ENCODE measurements at regions not wholly inside any gene's neighbourhood (a gene's known extent, or its start where the extent isn't known, plus 50 kb on each side); places are given as distances from the start of the nearest gene placed in this dataset.

GRCh38 chr12:91591639-91591987 is 409.0 kb upstream of the DCN start:
- H3K9me3 ChIP-seq, result no peaks in the 10 kb centered on the region
- 100% methylated on average over 1 of the region's 1 CpG for WGBS

DNA sequence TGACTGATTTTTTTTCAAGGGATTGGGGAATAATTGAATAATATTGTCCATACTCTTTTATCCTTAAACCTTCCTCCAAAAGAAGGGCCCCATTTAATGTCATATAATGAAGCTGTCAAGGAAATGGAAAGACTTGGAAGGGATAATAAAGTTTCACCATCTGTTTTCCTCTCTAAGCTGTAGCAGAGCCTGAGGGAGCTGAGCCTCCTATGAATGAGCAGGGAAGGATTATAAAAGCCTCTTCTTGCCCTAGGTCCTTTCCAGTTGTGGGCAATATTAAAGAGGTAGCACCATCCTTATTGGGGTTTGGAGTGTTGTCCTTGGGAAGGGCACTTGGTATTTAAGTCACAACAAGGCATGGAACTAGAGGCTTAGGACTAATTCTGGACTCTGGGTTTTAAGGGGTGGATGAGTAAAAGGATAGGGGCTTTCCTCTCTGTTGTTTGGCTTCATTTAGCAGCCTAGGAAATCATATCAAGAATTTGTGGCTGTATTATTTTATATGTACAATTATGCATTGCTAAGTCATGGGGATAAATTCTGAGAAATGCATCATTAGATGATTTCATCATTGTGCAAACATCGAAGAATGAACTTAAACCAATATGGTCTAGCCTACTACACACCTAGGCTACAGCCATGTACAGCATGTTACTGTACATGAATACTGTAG is 408.5 kb upstream of the DCN start:
- Histone ChIP-seq H3K27ac (no peak overlapping the region), H3K4me3 (no peak overlapping the region), H3K36me3 (no peaks in the 10 kb centered on the region), H3K9me3 (no peaks in the 10 kb centered on the region), H3K4me1 (replicated peaks) (no peaks in the 10 kb centered on the region), H3K27me3 (replicated peaks; ENCODE audit: insufficient read depth) (no peaks in the 10 kb centered on the region)
- no peak for DNase-seq (ENCODE audit: low spot score)
- intact Hi-C loops (cut with DNase I), result no loop called here
- WGBS, result 89% methylated on average over 1 of the region's 1 CpG
- no peak for TF ChIP-seq POLR2AphosphoS5 (IDR thresholded peaks at IDR 0.05)
- TF ChIP-seq POLR2A (IDR thresholded peaks at IDR 0.05), result no peak
- TF ChIP-seq CTCF (IDR thresholded peaks at IDR 0.05), result no peak

More at GRCh38 chr12:91591639-91591987, 409.0 kb upstream of the DCN start:
- Histone ChIP-seq H3K36me3 (no peaks in the 10 kb centered on the region), H3K27ac (no peak overlapping the region), H3K4me1 (replicated peaks) (no peaks in the 10 kb centered on the region), H3K4me3 (no peak overlapping the region), H3K27me3 (replicated peaks; ENCODE audit: insufficient read depth) (no peaks in the 10 kb centered on the region)
- intact Hi-C loops (cut with DNase I), result no loop called here
- TF ChIP-seq POLR2A (IDR thresholded peaks at IDR 0.05), result no peak
- TF ChIP-seq CTCF (IDR thresholded peaks at IDR 0.05), result no peak
- TF ChIP-seq POLR2AphosphoS5 (IDR thresholded peaks at IDR 0.05), result no peak
- no peak for DNase-seq (ENCODE audit: low spot score)

DNA sequence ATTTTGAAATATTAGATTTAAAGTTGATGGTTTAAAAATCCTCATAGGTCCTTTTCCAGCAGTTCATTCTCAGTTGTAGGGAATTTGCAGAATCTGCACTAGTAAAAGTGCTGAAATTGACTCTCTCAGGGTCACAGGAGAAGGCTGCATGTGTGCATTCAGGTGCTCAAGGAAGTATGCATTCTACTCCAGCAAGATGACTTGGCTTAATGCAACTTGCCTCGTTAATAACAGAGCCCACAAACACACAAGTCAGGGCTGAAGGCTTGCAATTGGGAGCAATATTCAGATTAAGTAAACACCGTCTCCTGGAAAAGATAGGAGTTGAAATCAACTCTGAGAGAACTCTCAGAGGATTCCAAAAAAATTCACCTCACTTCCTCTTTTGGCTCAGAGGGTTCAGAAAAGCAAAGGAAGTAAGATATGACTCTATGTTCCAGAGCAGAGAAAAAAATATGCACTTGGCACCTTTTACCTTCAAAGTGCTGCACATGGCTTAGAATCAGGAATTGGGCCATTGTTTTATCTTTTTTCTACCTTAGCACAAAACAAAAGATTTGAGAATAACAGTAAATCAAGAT is 406.3 kb upstream of the DCN start:
- H3K27me3 ChIP-seq (replicated peaks; ENCODE audit: insufficient read depth), result no peaks in the 10 kb centered on the region
- intact Hi-C loops (cut with DNase I), result no loop called here
- no peaks in the 10 kb centered on the region for H3K9me3 ChIP-seq
- TF ChIP-seq POLR2A (IDR thresholded peaks at IDR 0.05), result no peak
- H3K4me1 ChIP-seq (replicated peaks), result no peaks in the 10 kb centered on the region
- no peak overlapping the region for H3K27ac ChIP-seq
- no peak overlapping the region for H3K4me3 ChIP-seq
- H3K36me3 ChIP-seq, result no peaks in the 10 kb centered on the region
- 37% methylated on average over 2 of the region's 2 CpGs for WGBS
- no peak for DNase-seq (ENCODE audit: low spot score)

DNA sequence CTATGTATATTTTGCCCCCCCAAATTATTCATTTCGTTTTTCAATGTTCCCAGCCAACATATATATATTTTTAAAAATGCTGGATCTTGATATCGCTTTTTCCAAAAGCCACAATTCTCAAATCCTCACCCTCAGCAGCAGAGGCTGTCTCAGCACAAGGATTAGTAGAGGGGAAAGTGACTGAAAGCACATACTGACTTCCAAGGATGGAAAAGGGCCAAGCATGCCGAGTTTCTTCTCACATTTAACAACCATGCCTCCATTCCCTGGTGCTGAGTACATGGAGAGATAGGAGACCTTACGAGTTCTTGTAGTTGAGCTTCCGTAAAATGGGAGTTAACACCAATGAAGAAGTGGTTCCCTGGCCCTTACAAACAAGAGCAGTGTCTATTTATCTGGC is 403.4 kb upstream of the DCN start:
- no peaks in the 10 kb centered on the region for H3K9me3 ChIP-seq
- no peaks in the 10 kb centered on the region for H3K4me1 ChIP-seq (replicated peaks)
- DNase-seq (ENCODE audit: low spot score), result no peak
- no peak overlapping the region for H3K27ac ChIP-seq
- H3K36me3 ChIP-seq, result no peaks in the 10 kb centered on the region
- 85% methylated on average over 5 of the region's 5 CpGs for WGBS
- H3K4me3 ChIP-seq, result no peak overlapping the region
- no peaks in the 10 kb centered on the region for H3K27me3 ChIP-seq (replicated peaks; ENCODE audit: insufficient read depth)
- intact Hi-C loops (cut with DNase I), result no loop called here
- TF ChIP-seq CTCF (IDR thresholded peaks at IDR 0.05) (no peak), POLR2AphosphoS5 (IDR thresholded peaks at IDR 0.05) (no peak), POLR2A (IDR thresholded peaks at IDR 0.05) (no peak)

DNA sequence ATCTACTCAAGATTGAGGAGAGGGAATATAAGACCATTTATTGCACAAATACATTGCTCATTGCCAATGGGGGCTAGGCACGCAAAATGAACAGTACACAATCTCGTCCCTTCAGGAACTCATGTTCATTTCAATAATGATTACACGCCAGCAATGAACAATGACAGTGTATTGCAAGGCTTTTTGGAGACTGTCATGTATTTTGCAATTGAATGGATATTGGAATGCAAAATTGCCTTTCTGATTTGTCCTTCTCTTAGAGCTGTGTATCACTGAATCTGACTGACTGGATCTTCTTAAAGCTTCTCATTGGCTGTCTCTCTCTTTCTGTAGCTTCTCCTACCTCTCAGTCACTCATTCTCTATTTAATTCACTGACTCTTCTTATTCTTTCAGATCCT is 400.2 kb upstream of the DCN start:
- Histone ChIP-seq H3K27me3 (replicated peaks; ENCODE audit: insufficient read depth) (no peaks in the 10 kb centered on the region), H3K27ac (no peak overlapping the region), H3K4me1 (replicated peaks) (no peaks in the 10 kb centered on the region), H3K36me3 (no peaks in the 10 kb centered on the region), H3K9me3 (no peaks in the 10 kb centered on the region), H3K4me3 (no peak overlapping the region)
- no peak for TF ChIP-seq POLR2A (IDR thresholded peaks at IDR 0.05)
- no peak for TF ChIP-seq POLR2AphosphoS5 (IDR thresholded peaks at IDR 0.05)
- no peak for TF ChIP-seq CTCF (IDR thresholded peaks at IDR 0.05)
- WGBS, result 48% methylated on average over 3 of the region's 3 CpGs
- no peak for DNase-seq (ENCODE audit: low spot score)
- intact Hi-C loops (cut with DNase I), result no loop called here
